HL-60 (cell line): ENCODE measurements at regions not wholly inside any gene's neighbourhood (a gene's known extent, or its start where the extent isn't known, plus 50 kb on each side); places are given as distances from the start of the nearest gene placed in this dataset.

Source experiments
- DNase-seq, 2 experiments: peaks; one replicate each; pipeline ENCODE4 v3.0.0-alpha.2; 2010 to 2020; ENCODE audit warnings: low read depth in 1 of 2, low spot score in 1 of 2
- H3K27ac ChIP-seq: fragments of 250-450 bp; sonication (Bioruptor Pico); replicated peaks from 2 replicates; pipeline ENCODE4 v1.5.1; 2020; ENCODE audit warnings: mild to moderate bottlenecking, moderate library complexity
- H3K27me3 ChIP-seq: fragments of 250-450 bp; sonication (Bioruptor Pico); 2 replicates; pipeline ENCODE4 v1.5.1; 2021; ENCODE audit warnings: mild to moderate bottlenecking, moderate library complexity; ENCODE audit not compliant: insufficient read depth, poor library complexity, severe bottlenecking
- H3K4me3 ChIP-seq: replicated peaks from 2 replicates; pipeline ENCODE4 v1.5.1; 2011; ENCODE audit warnings: mild to moderate bottlenecking, control low read depth, low read length; ENCODE audit not compliant: insufficient read depth
- GABPA ChIP-seq: IDR thresholded peaks from 2 replicates; pipeline ENCODE4 v1.6.1; 2012; ENCODE audit warnings: low read depth
- POLR2AphosphoS5 ChIP-seq: IDR thresholded peaks from 2 replicates; pipeline ENCODE4 v1.6.1; 2012; ENCODE audit warnings: low read depth
- SPI1 ChIP-seq: IDR thresholded peaks from 2 replicates; pipeline ENCODE4 v1.6.1; 2012; ENCODE audit warnings: low read depth, mild to moderate bottlenecking, borderline replicate concordance
- TF ChIP-seq, protein P1 (sequence below): IDR thresholded peaks from 2 replicates; pipeline ENCODE4 v1.6.1; 2012; ENCODE audit warnings: low read depth; ENCODE audit not compliant: insufficient replicate concordance
- TF ChIP-seq, protein P2 (sequence below): IDR thresholded peaks from one replicate; pipeline ENCODE4 v1.5.1; 2011; ENCODE audit warnings: low read length, control low read depth, inconsistent platforms; ENCODE audit not compliant: insufficient read depth

DNA sequence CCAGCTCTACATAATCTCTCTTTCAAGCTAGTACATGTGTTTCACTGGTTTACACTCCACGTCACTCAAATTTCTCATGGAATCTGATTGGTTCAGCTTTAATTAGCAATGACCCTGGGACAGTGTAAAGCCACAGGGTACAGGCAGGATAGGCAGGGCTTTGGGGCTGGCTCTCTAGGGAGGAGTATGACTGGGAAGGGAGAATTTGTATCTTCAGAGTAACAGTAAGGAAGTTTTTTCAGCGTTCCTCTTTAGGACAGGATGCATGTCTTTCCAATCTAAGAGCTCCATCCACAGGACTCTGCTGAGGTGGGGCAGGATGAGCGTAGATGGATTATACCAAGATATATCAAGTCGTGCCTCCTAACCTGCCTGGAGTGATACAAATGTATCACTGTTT lies 112.0 kb upstream of the CLEC14A start:
- no peak overlapping the region for H3K27ac ChIP-seq
- no peaks in the 10 kb centered on the region for H3K27me3 ChIP-seq
- no peak overlapping the region for H3K4me3 ChIP-seq
- TF ChIP-seq, protein P1, sequence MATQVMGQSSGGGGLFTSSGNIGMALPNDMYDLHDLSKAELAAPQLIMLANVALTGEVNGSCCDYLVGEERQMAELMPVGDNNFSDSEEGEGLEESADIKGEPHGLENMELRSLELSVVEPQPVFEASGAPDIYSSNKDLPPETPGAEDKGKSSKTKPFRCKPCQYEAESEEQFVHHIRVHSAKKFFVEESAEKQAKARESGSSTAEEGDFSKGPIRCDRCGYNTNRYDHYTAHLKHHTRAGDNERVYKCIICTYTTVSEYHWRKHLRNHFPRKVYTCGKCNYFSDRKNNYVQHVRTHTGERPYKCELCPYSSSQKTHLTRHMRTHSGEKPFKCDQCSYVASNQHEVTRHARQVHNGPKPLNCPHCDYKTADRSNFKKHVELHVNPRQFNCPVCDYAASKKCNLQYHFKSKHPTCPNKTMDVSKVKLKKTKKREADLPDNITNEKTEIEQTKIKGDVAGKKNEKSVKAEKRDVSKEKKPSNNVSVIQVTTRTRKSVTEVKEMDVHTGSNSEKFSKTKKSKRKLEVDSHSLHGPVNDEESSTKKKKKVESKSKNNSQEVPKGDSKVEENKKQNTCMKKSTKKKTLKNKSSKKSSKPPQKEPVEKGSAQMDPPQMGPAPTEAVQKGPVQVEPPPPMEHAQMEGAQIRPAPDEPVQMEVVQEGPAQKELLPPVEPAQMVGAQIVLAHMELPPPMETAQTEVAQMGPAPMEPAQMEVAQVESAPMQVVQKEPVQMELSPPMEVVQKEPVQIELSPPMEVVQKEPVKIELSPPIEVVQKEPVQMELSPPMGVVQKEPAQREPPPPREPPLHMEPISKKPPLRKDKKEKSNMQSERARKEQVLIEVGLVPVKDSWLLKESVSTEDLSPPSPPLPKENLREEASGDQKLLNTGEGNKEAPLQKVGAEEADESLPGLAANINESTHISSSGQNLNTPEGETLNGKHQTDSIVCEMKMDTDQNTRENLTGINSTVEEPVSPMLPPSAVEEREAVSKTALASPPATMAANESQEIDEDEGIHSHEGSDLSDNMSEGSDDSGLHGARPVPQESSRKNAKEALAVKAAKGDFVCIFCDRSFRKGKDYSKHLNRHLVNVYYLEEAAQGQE = no peak
- TF ChIP-seq, protein P2, sequence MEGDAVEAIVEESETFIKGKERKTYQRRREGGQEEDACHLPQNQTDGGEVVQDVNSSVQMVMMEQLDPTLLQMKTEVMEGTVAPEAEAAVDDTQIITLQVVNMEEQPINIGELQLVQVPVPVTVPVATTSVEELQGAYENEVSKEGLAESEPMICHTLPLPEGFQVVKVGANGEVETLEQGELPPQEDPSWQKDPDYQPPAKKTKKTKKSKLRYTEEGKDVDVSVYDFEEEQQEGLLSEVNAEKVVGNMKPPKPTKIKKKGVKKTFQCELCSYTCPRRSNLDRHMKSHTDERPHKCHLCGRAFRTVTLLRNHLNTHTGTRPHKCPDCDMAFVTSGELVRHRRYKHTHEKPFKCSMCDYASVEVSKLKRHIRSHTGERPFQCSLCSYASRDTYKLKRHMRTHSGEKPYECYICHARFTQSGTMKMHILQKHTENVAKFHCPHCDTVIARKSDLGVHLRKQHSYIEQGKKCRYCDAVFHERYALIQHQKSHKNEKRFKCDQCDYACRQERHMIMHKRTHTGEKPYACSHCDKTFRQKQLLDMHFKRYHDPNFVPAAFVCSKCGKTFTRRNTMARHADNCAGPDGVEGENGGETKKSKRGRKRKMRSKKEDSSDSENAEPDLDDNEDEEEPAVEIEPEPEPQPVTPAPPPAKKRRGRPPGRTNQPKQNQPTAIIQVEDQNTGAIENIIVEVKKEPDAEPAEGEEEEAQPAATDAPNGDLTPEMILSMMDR = no peak
- no peak for TF ChIP-seq SPI1
- no peak for TF ChIP-seq GABPA
- TF ChIP-seq POLR2AphosphoS5 = no peak
- DNase-seq = no peak

DNA sequence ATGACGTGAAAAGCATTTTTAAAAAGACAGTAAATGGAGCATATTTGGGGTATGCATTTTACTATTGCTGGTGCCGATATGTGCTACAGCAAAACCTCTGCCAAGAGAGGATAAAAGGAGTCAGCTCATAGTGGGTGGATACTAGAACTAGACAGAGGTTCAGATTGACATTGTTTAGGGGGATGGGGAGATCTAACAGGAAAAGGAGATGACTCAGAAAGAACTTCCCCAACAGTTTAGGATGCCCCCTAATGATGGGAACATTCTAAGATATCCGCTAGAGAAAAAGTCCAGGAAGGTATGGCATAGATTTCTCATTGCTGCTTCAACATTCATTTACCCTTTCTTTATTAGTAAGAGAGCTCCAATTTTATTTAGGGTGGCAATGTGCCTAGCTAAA lies 110.5 kb upstream of the CLEC14A start:
- no peak for DNase-seq
- Histone ChIP-seq H3K4me3 (no peak overlapping the region), H3K27me3 (no peaks in the 10 kb centered on the region), H3K27ac (no peak overlapping the region)
- TF ChIP-seq GABPA = no peak
- TF ChIP-seq, protein P1 = no peak
- TF ChIP-seq, protein P2 = no peak
- TF ChIP-seq SPI1 = no peak
- TF ChIP-seq POLR2AphosphoS5 = no peak

DNA sequence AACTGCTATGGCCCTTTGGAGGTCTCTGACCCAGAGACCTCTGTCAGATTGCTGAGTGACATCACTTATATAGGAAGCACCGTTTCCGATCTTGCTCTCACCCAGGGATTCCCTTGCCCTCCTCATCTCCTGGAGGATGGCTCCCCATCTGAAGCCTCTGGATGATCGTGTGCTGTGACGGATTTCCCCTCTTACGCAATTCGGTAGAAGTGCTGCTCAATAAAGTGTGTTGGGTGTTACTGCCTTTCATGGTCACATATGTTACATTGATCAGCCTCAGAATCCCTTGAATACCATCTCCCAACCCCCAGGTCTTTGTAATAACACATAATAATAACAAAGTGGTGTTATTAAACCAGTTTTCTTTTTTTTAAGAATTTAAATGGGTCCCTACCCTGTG lies 107.3 kb upstream of the CLEC14A start:
- no peaks in the 10 kb centered on the region for H3K27me3 ChIP-seq
- TF ChIP-seq, protein P2 = no peak
- TF ChIP-seq SPI1 (no peak), GABPA (no peak)
- TF ChIP-seq, protein P1 = no peak
- H3K27ac ChIP-seq = no peak overlapping the region
- H3K4me3 ChIP-seq = no peak overlapping the region
- DNase-seq = no peak
